ENCODE measurements at regions not wholly inside any gene's neighbourhood (a gene's known extent, or its start where the extent isn't known, plus 50 kb on each side); places are given as distances from the start of the nearest gene placed in this dataset.

- TF ChIP-seq MEF2A (IDR thresholded peaks at IDR 0.05; ENCODE audit: insufficient read depth, low read depth, low read length) (no peak), CTCF (IDR thresholded peaks at IDR 0.05 in 2 of 3, conservative IDR thresholded peaks at IDR 0.05 in 1 of 3; ENCODE audit: control insufficient read depth in 2 of 3, extremely low read depth in 1 of 3, insufficient read depth in 1 of 3, low read depth in 3 of 3, low read length in 3 of 3) (no peak), JUNB (IDR thresholded peaks at IDR 0.05) (no peak), STAT1 (conservative IDR thresholded peaks at IDR 0.05) (no peak), SMAD1 (IDR thresholded peaks at IDR 0.05; ENCODE audit: low read depth, partially characterized antibody) (no peak), POLR2AphosphoS5 (IDR thresholded peaks at IDR 0.05; ENCODE audit: low read length) (no peak), EGR1 (IDR thresholded peaks at IDR 0.05; ENCODE audit: borderline replicate concordance in 1 of 2, low read depth in 2 of 2, low read length in 2 of 2) (no peak), TAF1 (IDR thresholded peaks at IDR 0.05; ENCODE audit: borderline replicate concordance, low read depth, low read length) (no peak), NBN (IDR thresholded peaks at IDR 0.05) (no peak), SMC3 (IDR thresholded peaks at IDR 0.05; ENCODE audit: borderline replicate concordance, low read length) (no peak), PAX8 (IDR thresholded peaks at IDR 0.05) (no peak), EZH2 (IDR thresholded peaks at IDR 0.05; ENCODE audit: borderline replicate concordance, control insufficient read depth, low read depth, low read length) (no peak), TARDBP (IDR thresholded peaks at IDR 0.05; ENCODE audit: borderline replicate concordance) (no peak)
Measured at GRCh38 chrX:18047491-18047890, 173.2 kb downstream of the BEND2 start.
